NT2/D1 (cell line): ENCODE measurements at regions not wholly inside any gene's neighbourhood (a gene's known extent, or its start where the extent isn't known, plus 50 kb on each side); places are given as distances from the start of the nearest gene placed in this dataset.

Source experiments
- SUZ12 ChIP-seq: IDR thresholded peaks from 2 replicates; pipeline ENCODE4 v1.6.1; 2011; ENCODE audit not compliant: insufficient read length, insufficient read depth; ENCODE audit errors: extremely low read depth
- YY1 ChIP-seq: IDR thresholded peaks from 2 replicates; pipeline ENCODE4 v1.6.1; 2011; ENCODE audit not compliant: insufficient read length, insufficient read depth

DNA sequence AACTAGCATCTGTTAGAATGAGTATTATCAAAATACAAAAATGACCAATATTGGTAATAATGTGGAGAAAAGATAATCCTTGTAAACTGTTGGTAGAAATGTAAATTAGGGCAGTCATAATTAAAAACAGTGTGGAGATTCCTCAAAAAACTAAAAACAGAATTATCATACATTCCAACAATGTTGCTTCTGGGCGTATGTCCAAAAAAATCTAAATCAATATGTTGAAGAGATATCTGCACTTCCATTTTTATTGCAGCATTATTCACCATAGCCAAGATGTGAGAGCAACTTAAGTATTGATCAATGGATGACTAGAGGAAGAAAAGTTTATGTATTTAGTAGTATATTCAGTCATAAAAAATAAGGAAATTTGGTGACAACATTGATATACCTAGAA lies 59.8 kb upstream of the OR9G4 start:
- TF ChIP-seq SUZ12 (no peak), YY1 (no peak)
